ENCODE measurements at regions not wholly inside any gene's neighbourhood (a gene's known extent, or its start where the extent isn't known, plus 50 kb on each side); places are given as distances from the start of the nearest gene placed in this dataset.
"Not testable (repeated sequence)": the region's sequence is repeated elsewhere in the genome, so short reads cannot be mapped to it uniquely, and the experiment has no call there.

- no peaks in the 10 kb centered on the region for H3K36me3 ChIP-seq (ENCODE audit: low read depth)
- H3K27me3 ChIP-seq (ENCODE audit: insufficient read depth, poor library complexity, severe bottlenecking): no peaks in the 10 kb centered on the region
- H3K4me1 ChIP-seq (ENCODE audit: insufficient read depth, poor library complexity, severe bottlenecking): no peaks in the 10 kb centered on the region
- TF ChIP-seq, protein P1, sequence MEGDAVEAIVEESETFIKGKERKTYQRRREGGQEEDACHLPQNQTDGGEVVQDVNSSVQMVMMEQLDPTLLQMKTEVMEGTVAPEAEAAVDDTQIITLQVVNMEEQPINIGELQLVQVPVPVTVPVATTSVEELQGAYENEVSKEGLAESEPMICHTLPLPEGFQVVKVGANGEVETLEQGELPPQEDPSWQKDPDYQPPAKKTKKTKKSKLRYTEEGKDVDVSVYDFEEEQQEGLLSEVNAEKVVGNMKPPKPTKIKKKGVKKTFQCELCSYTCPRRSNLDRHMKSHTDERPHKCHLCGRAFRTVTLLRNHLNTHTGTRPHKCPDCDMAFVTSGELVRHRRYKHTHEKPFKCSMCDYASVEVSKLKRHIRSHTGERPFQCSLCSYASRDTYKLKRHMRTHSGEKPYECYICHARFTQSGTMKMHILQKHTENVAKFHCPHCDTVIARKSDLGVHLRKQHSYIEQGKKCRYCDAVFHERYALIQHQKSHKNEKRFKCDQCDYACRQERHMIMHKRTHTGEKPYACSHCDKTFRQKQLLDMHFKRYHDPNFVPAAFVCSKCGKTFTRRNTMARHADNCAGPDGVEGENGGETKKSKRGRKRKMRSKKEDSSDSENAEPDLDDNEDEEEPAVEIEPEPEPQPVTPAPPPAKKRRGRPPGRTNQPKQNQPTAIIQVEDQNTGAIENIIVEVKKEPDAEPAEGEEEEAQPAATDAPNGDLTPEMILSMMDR (IDR thresholded peaks at IDR 0.05; ENCODE audit: poor library complexity, severe bottlenecking): no peak
- H3K9me3 ChIP-seq (ENCODE audit: severe bottlenecking): no peaks in the 10 kb centered on the region
- DNase-seq (ENCODE audit: low spot score) (no peak), ATAC-seq (ENCODE audit: low read depth) (no peak)
- H3K4me3 ChIP-seq (ENCODE audit: severe bottlenecking): no peak overlapping the region
- no peak overlapping the region for H3K27ac ChIP-seq (ENCODE audit: poor library complexity, severe bottlenecking)
Observed at GRCh38 chr2:83795777-83796176, 663.3 kb downstream of the SUCLG1 start.

DNA sequence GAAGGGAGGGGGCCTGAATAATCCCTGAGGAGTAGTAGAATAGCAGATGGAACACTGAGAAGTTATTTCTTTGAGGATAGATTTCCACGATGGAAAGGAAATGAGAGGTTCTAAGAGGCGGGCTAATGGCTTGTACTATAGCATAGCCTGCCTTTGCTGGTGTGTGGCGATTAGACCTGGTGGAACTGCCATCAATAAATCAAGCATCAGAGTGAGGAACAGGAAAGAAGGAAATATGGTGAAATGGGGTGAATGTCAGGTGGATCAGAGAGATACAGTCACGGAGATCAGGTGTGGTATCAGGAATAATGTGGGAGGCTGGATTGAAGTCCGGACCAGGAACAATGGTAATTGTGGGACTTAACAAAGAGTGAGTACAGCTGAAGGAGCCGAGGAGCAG, 668.6 kb downstream of the SUCLG1 start:
- H3K36me3 ChIP-seq (ENCODE audit: low read depth); H3K27ac ChIP-seq (ENCODE audit: poor library complexity, severe bottlenecking); ATAC-seq (ENCODE audit: low read depth); DNase-seq (ENCODE audit: low spot score); H3K4me1 ChIP-seq (ENCODE audit: insufficient read depth, poor library complexity, severe bottlenecking); H3K27me3 ChIP-seq (ENCODE audit: insufficient read depth, poor library complexity, severe bottlenecking); H3K9me3 ChIP-seq (ENCODE audit: severe bottlenecking); H3K4me3 ChIP-seq (ENCODE audit: severe bottlenecking): not testable (repeated sequence)

- H3K36me3 ChIP-seq (ENCODE audit: low read depth); H3K27me3 ChIP-seq (ENCODE audit: insufficient read depth, poor library complexity, severe bottlenecking); H3K4me3 ChIP-seq (ENCODE audit: severe bottlenecking); H3K27ac ChIP-seq (ENCODE audit: poor library complexity, severe bottlenecking); ATAC-seq (ENCODE audit: low read depth); H3K4me1 ChIP-seq (ENCODE audit: insufficient read depth, poor library complexity, severe bottlenecking); H3K9me3 ChIP-seq (ENCODE audit: severe bottlenecking); DNase-seq (ENCODE audit: low spot score): not testable (repeated sequence)
Observed at GRCh38 chr2:83789674-83790073, 669.4 kb downstream of the SUCLG1 start.

DNA sequence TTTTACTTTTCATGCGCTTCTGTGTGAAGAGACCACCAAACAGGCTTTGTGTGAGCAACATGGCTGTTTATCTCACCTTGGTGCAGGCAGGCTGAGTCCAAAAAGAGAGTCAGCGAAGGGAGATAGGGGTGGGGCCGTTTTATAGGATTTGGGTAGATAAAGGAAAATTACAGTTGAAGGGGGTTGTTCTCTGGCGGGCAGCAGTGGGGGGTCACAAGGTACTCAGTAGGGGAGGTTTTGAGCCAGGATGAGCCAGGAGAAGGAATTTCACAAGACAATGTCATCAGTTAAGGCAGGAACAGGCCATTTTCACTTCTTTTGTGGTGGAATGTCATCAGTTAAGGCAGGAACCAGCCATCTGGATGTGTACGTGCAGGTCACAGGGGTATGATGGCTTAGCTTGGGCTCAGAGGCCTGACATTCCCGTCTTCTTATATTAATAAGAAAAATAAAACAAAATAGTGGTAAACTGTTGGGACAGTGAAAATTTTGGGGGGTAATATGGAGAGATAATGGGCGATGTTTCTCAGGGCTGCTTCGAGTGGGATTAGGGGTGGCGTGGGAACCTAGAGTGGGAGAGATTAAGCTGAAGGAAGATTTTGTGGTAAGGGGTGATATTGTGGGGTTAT, 670.0 kb downstream of the SUCLG1 start:
- H3K27ac ChIP-seq (ENCODE audit: poor library complexity, severe bottlenecking); H3K4me1 ChIP-seq (ENCODE audit: insufficient read depth, poor library complexity, severe bottlenecking); H3K4me3 ChIP-seq (ENCODE audit: severe bottlenecking); H3K36me3 ChIP-seq (ENCODE audit: low read depth); H3K9me3 ChIP-seq (ENCODE audit: severe bottlenecking); ATAC-seq (ENCODE audit: low read depth); H3K27me3 ChIP-seq (ENCODE audit: insufficient read depth, poor library complexity, severe bottlenecking); DNase-seq (ENCODE audit: low spot score): not testable (repeated sequence)

DNA sequence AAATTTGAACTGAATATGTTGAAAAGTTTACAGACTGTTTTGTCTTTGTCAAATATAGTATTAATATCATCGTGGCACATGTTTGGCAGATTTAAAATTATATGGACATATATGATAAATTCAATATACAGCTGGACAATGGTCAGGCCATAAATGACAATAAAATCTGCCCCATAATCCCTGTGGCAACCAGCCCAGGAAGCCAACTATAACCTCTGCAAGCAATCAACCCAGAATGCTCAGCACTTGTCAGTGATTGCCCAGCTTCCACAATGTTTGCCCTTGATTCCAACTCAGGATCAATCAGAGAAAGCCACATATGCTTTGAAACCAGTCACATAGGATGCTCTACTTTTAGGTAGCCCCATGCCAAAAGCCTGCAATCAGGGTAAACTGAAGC, 671.9 kb downstream of the SUCLG1 start:
- TF ChIP-seq, protein P1 (IDR thresholded peaks at IDR 0.05; ENCODE audit: poor library complexity, severe bottlenecking): no peak
- ATAC-seq (ENCODE audit: low read depth) (no peak), DNase-seq (ENCODE audit: low spot score) (no peak)
- no peak overlapping the region for H3K4me3 ChIP-seq (ENCODE audit: severe bottlenecking)
- no peaks in the 10 kb centered on the region for H3K27me3 ChIP-seq (ENCODE audit: insufficient read depth, poor library complexity, severe bottlenecking)
- no peaks in the 10 kb centered on the region for H3K9me3 ChIP-seq (ENCODE audit: severe bottlenecking)
- no peaks in the 10 kb centered on the region for H3K36me3 ChIP-seq (ENCODE audit: low read depth)
- no peak overlapping the region for H3K27ac ChIP-seq (ENCODE audit: poor library complexity, severe bottlenecking)
- H3K4me1 ChIP-seq (ENCODE audit: insufficient read depth, poor library complexity, severe bottlenecking): no peaks in the 10 kb centered on the region

GRCh38 chr2:83786140-83786539, 672.9 kb downstream of the SUCLG1 start:
- H3K4me3 ChIP-seq (ENCODE audit: severe bottlenecking): no peak overlapping the region
- no peaks in the 10 kb centered on the region for H3K27me3 ChIP-seq (ENCODE audit: insufficient read depth, poor library complexity, severe bottlenecking)
- H3K9me3 ChIP-seq (ENCODE audit: severe bottlenecking): no peaks in the 10 kb centered on the region
- DNase-seq (ENCODE audit: low spot score) (no peak), ATAC-seq (ENCODE audit: low read depth) (no peak)
- H3K27ac ChIP-seq (ENCODE audit: poor library complexity, severe bottlenecking): no peak overlapping the region
- TF ChIP-seq, protein P1 (IDR thresholded peaks at IDR 0.05; ENCODE audit: poor library complexity, severe bottlenecking): no peak
- H3K4me1 ChIP-seq (ENCODE audit: insufficient read depth, poor library complexity, severe bottlenecking): no peaks in the 10 kb centered on the region
- H3K36me3 ChIP-seq (ENCODE audit: low read depth): no peaks in the 10 kb centered on the region

Data from RWPE2 (cell line).